Nephron (organoid): ENCODE measurements at regions not wholly inside any gene's neighbourhood (a gene's known extent, or its start where the extent isn't known, plus 50 kb on each side); places are given as distances from the start of the nearest gene placed in this dataset.

Source experiments
- H3K27ac Mint-ChIP-seq, 3 experiments: 2 replicates each; pipeline ENCODE4 v1.8.0; 2020; ENCODE audit warnings: mixed read lengths in 3 of 3, mild to moderate bottlenecking in 2 of 3, moderate library complexity in 1 of 3
- H3K27me3 Mint-ChIP-seq: 2 replicates; pipeline ENCODE4 v1.8.0; 2021; ENCODE audit warnings: low read depth, mild to moderate bottlenecking, moderate library complexity, mixed read lengths
- H3K36me3 Mint-ChIP-seq: 2 replicates; pipeline ENCODE4 v1.8.0; 2020; ENCODE audit warnings: low read depth, mixed read lengths
- H3K4me1 Mint-ChIP-seq: 2 replicates; pipeline ENCODE4 v1.8.0; 2020; ENCODE audit warnings: mixed read lengths
- H3K4me3 Mint-ChIP-seq, 3 experiments: 2 replicates each; pipeline ENCODE4 v1.8.0; 2020; ENCODE audit warnings: mild to moderate bottlenecking in 3 of 3, mixed read lengths in 3 of 3, moderate library complexity in 2 of 3
- H3K9me3 Mint-ChIP-seq: 2 replicates; pipeline ENCODE4 v1.8.0; 2020; ENCODE audit warnings: mixed read lengths
- TF ChIP-seq, protein P1 (sequence below), 3 experiments: fragments of 200-600 bp; sonication (generic); IDR thresholded peaks; one replicate each; pipeline ENCODE4 v1.5.0; 2021; ENCODE audit warnings: antibody characterized with exemption in 3 of 3; ENCODE audit not compliant: unreplicated experiment in 3 of 3

DNA sequence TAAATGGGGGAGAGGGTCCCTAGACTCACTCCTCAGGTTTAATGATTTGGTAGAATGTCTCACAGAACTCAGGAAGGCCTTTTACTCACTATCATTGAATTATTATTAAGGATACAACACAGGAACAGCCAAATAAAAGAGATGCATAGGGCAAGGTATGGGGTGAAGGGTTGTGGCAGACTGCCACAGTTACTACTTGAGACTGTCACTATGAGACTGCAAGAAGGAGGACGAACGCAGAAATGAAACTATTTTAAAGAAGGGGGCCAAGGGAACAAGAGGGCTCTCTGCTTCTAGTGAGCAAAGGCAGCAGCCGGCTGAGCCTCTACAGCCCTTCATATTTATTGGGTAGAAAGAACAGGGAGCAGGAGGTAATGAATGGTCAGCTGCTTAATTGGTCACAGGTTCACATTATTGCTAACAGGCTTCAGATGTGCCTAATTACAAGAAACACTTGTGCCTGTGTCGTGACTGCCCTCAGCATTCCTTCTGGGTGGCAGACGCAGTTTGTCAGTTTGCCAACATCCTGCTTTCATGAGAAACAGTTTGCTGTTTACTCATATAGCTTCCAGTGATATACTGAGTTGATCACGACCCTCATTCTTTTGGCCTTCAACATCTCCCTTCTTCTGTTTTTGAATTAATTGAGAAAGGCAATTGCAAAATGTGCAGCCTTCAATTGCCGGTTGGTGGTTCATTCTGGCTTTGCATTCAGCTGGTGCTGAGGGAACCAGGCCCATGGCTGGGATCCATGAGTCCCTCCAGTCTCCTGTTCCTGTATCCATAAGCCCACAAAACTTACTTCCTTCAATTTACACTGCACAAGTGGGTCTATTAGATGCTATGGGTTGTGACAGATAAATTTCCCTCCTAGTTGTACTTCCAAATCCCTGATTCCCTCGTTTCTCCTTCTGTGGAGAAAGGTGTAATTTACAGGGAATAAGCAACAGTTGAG lies 82.8 kb upstream of the PLEKHG7 start:
- no peaks in the 10 kb centered on the region for H3K4me1 Mint-ChIP-seq
- H3K27me3 Mint-ChIP-seq: no peaks in the 10 kb centered on the region
- H3K9me3 Mint-ChIP-seq: no peaks in the 10 kb centered on the region
- TF ChIP-seq, protein P1, sequence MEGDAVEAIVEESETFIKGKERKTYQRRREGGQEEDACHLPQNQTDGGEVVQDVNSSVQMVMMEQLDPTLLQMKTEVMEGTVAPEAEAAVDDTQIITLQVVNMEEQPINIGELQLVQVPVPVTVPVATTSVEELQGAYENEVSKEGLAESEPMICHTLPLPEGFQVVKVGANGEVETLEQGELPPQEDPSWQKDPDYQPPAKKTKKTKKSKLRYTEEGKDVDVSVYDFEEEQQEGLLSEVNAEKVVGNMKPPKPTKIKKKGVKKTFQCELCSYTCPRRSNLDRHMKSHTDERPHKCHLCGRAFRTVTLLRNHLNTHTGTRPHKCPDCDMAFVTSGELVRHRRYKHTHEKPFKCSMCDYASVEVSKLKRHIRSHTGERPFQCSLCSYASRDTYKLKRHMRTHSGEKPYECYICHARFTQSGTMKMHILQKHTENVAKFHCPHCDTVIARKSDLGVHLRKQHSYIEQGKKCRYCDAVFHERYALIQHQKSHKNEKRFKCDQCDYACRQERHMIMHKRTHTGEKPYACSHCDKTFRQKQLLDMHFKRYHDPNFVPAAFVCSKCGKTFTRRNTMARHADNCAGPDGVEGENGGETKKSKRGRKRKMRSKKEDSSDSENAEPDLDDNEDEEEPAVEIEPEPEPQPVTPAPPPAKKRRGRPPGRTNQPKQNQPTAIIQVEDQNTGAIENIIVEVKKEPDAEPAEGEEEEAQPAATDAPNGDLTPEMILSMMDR (IDR thresholded peaks at IDR 0.05; ENCODE audit: unreplicated experiment in 3 of 3): no peak
- H3K27ac Mint-ChIP-seq: no peak overlapping the region
- H3K36me3 Mint-ChIP-seq: no peaks in the 10 kb centered on the region
- H3K4me3 Mint-ChIP-seq: no peak overlapping the region

DNA sequence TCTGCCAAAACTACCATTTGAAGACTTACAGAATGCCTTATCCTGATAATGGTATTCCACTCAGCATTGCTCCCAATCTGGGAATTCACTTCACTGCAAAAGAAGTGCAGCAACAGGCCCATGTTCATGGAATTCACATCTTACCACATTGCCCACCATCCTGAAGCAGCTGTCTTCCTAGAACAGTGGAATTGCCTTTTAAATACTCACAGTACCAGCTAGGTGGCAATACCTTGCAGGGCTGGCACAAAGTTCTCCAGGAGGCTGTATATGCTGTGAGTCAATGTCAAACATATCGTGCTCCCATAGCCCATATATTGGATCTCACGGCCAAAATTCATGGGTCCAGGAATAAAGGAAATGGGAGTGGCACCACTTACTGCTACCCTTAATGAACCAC lies 83.8 kb upstream of the PLEKHG7 start:
- TF ChIP-seq, protein P1 (IDR thresholded peaks at IDR 0.05; ENCODE audit: unreplicated experiment in 3 of 3): no peak

DNA sequence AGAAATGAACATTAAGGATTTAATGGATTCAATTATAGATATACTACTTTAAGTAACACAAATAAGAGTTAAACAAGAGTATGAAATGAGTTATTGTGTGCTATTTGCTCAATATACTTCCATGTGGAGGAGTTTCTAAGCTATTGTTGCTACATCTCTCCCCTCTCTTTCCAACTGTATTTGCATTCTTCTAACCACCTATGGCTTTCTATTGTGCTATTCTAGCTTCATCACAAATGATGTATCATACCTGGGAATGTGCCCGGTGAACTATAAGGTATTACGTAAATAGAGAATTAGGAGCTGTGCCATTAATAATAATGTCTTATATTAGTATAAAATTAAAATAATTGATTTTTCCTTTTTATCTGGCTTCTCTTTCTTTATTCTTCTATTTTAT lies 87.1 kb upstream of the PLEKHG7 start:
- TF ChIP-seq, protein P1 (IDR thresholded peaks at IDR 0.05; ENCODE audit: unreplicated experiment in 3 of 3): no peak
- H3K36me3 Mint-ChIP-seq: no peaks in the 10 kb centered on the region
- H3K4me3 Mint-ChIP-seq: no peak overlapping the region
- no peaks in the 10 kb centered on the region for H3K9me3 Mint-ChIP-seq
- H3K4me1 Mint-ChIP-seq: no peaks in the 10 kb centered on the region
- no peak overlapping the region for H3K27ac Mint-ChIP-seq
- no peaks in the 10 kb centered on the region for H3K27me3 Mint-ChIP-seq

More for the DNA sequence above, 83.8 kb upstream of the PLEKHG7 start:
- Mint-ChIP-seq H3K27me3 (no peaks in the 10 kb centered on the region), H3K4me3 (no peak overlapping the region), H3K27ac (no peak overlapping the region), H3K36me3 (no peaks in the 10 kb centered on the region), H3K9me3 (no peaks in the 10 kb centered on the region), H3K4me1 (no peaks in the 10 kb centered on the region)

DNA sequence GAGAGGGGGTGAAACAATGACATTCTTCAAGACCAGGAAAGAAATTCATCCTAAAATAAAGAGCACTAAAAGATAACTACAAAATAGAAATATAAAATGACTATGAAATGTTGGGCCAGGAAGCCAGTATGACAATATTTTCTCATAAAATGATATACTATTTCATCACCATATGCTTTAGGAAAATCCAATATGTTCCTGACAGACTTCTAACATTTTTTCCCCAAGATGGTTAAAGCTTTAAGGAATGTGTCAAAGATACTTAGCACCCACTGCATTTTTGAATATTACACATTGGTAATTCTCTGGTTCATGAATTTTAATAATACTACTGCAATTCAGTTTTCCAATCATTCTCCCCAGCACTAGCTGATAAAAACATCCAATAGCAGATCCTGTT lies 87.7 kb upstream of the PLEKHG7 start:
- no peak overlapping the region for H3K27ac Mint-ChIP-seq
- H3K36me3 Mint-ChIP-seq: no peaks in the 10 kb centered on the region

DNA sequence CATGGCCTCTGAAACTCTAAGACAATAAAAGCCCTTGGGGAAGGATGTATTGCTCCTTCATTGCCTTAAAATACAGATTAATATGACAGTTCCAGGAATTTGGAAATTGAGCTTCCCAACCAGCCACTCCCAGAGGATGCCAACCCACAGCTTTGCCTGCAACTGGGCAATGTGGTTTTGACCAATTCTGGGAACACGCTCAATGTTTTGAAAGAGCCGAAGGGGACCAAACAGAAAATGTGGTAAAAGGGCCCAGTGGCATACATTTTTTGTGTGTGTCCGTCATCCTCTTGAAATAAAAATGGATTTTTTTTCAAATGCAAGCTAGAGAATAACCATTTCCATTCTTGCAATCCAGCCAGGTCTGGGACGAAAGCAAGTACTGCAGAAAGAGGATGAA lies 88.3 kb upstream of the PLEKHG7 start:
- TF ChIP-seq, protein P1 (IDR thresholded peaks at IDR 0.05; ENCODE audit: unreplicated experiment in 3 of 3): no peak
- Mint-ChIP-seq H3K4me3 (no peak overlapping the region), H3K27ac (no peak overlapping the region), H3K27me3 (no peaks in the 10 kb centered on the region), H3K36me3 (no peaks in the 10 kb centered on the region), H3K9me3 (no peaks in the 10 kb centered on the region), H3K4me1 (no peaks in the 10 kb centered on the region)

More for the DNA sequence above, 87.7 kb upstream of the PLEKHG7 start:
- no peak overlapping the region for H3K4me3 Mint-ChIP-seq
- H3K27me3 Mint-ChIP-seq: no peaks in the 10 kb centered on the region
- TF ChIP-seq, protein P1 (IDR thresholded peaks at IDR 0.05; ENCODE audit: unreplicated experiment in 3 of 3): no peak
- H3K4me1 Mint-ChIP-seq: no peaks in the 10 kb centered on the region
- no peaks in the 10 kb centered on the region for H3K9me3 Mint-ChIP-seq

DNA sequence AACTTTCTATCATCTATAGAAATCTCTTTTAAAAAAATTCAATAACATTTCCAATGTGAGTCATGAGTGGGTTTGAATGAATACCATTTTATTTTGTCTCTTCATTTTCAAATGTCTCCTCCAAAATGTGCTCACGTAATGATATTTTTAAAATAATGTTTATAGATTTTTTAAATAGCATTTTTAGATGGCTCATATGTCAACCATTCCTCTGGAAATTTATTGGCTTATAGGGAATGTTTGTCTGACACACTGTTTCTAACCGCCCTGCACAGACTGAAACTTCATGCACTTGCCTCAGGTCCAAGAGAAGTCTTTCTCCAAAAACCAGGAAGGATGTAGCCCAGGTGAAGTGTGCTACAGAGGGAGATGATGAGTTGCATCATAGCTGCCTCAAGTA lies 88.8 kb upstream of the PLEKHG7 start:
- Mint-ChIP-seq H3K4me3 (no peak overlapping the region), H3K27ac (no peak overlapping the region), H3K4me1 (no peaks in the 10 kb centered on the region), H3K9me3 (no peaks in the 10 kb centered on the region), H3K27me3 (no peaks in the 10 kb centered on the region), H3K36me3 (no peaks in the 10 kb centered on the region)
- TF ChIP-seq, protein P1 (IDR thresholded peaks at IDR 0.05; ENCODE audit: unreplicated experiment in 3 of 3): no peak
